ENCODE measurements at regions not wholly inside any gene's neighbourhood (a gene's known extent, or its start where the extent isn't known, plus 50 kb on each side); places are given as distances from the start of the nearest gene placed in this dataset.

DNA sequence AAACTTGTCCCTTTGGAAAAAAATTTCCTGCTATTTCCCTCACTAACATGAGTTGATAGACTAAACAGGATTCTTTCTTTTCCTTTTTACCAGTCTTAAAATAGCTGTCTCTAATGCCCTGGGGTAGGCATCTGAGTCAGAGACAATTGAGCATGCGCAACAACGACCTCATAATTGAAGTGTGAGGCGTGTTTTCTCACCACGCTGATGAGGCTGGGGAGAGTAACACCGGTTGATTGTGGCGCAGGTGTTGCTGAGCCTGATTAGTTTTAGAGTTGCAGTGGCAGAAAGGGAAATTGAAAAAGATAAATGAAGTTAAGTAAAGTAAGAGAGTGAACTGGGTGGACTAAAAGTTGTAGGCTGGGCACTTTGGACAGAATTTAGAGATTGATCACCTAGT lies 213.7 kb downstream of the TLR4 start:
- peak in 1 of 2 donors; percentile 6 for DNase-seq
- Histone ChIP-seq H3K36me3 (ENCODE audit: control insufficient read depth, insufficient read depth, low read length) (no peaks in the 10 kb centered on the region), H3K9me3 (ENCODE audit: control insufficient read depth, insufficient read depth, low read length) (no peaks in the 10 kb centered on the region), H3K4me3 (ENCODE audit: low read length) (no peak overlapping the region), H3K4me1 (ENCODE audit: control insufficient read depth, insufficient read depth, low read length) (no peaks in the 10 kb centered on the region), H3K27me3 (ENCODE audit: control insufficient read depth, insufficient read depth, low read length) (no peaks in the 10 kb centered on the region), H3K27ac (ENCODE audit: low read length) (no peak overlapping the region)
- intact Hi-C loops (cut with micrococcal nuclease): no loop called here
- Mint-ChIP-seq H3K4me1 (no peaks in the 10 kb centered on the region), H3K9me3 (peaks cover 9 to 13% of the 10 kb centered on the region in 2 donors), H3K36me3 (no peaks in the 10 kb centered on the region), H3K27ac (no peak overlapping the region), H3K4me3 (no peak overlapping the region), H3K27me3 (ENCODE audit: low read depth in 2 of 2) (no peaks in the 10 kb centered on the region)
- 42% methylated on average over 6 of the region's 6 CpGs for WGBS (ENCODE audit: insufficient coverage)
- TF ChIP-seq, protein P1, sequence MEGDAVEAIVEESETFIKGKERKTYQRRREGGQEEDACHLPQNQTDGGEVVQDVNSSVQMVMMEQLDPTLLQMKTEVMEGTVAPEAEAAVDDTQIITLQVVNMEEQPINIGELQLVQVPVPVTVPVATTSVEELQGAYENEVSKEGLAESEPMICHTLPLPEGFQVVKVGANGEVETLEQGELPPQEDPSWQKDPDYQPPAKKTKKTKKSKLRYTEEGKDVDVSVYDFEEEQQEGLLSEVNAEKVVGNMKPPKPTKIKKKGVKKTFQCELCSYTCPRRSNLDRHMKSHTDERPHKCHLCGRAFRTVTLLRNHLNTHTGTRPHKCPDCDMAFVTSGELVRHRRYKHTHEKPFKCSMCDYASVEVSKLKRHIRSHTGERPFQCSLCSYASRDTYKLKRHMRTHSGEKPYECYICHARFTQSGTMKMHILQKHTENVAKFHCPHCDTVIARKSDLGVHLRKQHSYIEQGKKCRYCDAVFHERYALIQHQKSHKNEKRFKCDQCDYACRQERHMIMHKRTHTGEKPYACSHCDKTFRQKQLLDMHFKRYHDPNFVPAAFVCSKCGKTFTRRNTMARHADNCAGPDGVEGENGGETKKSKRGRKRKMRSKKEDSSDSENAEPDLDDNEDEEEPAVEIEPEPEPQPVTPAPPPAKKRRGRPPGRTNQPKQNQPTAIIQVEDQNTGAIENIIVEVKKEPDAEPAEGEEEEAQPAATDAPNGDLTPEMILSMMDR (IDR thresholded peaks at IDR 0.05): no peak
- peak in 1 of 3 donors; percentile 70 for ATAC-seq

GRCh38 chr9:117919538-117919937 lies 215.3 kb downstream of the TLR4 start:
- Histone ChIP-seq H3K36me3 (ENCODE audit: control insufficient read depth, insufficient read depth, low read length) (no peaks in the 10 kb centered on the region), H3K9me3 (ENCODE audit: control insufficient read depth, insufficient read depth, low read length) (no peaks in the 10 kb centered on the region), H3K27ac (ENCODE audit: low read length) (no peak overlapping the region), H3K4me3 (ENCODE audit: low read length) (no peak overlapping the region), H3K4me1 (ENCODE audit: control insufficient read depth, insufficient read depth, low read length) (no peaks in the 10 kb centered on the region), H3K27me3 (ENCODE audit: control insufficient read depth, insufficient read depth, low read length) (no peaks in the 10 kb centered on the region)
- DNase-seq (no peak), ATAC-seq (no peak)
- TF ChIP-seq, protein P1 (IDR thresholded peaks at IDR 0.05): no peak
- Mint-ChIP-seq H3K27me3 (ENCODE audit: low read depth in 2 of 2) (no peaks in the 10 kb centered on the region), H3K27ac (no peak overlapping the region), H3K36me3 (no peaks in the 10 kb centered on the region), H3K4me1 (no peaks in the 10 kb centered on the region), H3K9me3 (peaks cover 6 to 9% of the 10 kb centered on the region in 2 donors), H3K4me3 (no peak overlapping the region)
- intact Hi-C loops (cut with micrococcal nuclease): no loop called here
- WGBS (ENCODE audit: insufficient coverage): 78% methylated on average over 3 of the region's 3 CpGs

- peaks cover 0 to 5% of the 10 kb centered on the region in 2 donors for H3K9me3 Mint-ChIP-seq
- Histone ChIP-seq H3K27me3 (ENCODE audit: control insufficient read depth, insufficient read depth, low read length) (no peaks in the 10 kb centered on the region), H3K4me1 (ENCODE audit: control insufficient read depth, insufficient read depth, low read length) (no peaks in the 10 kb centered on the region), H3K36me3 (ENCODE audit: control insufficient read depth, insufficient read depth, low read length) (no peaks in the 10 kb centered on the region), H3K27ac (ENCODE audit: low read length) (no peak overlapping the region), H3K4me3 (ENCODE audit: low read length) (no peak overlapping the region), H3K9me3 (ENCODE audit: control insufficient read depth, insufficient read depth, low read length) (no peaks in the 10 kb centered on the region)
- TF ChIP-seq, protein P1 (IDR thresholded peaks at IDR 0.05): no peak
- DNase-seq (no peak), ATAC-seq (no peak)
- 56% methylated on average over 4 of the region's 5 CpGs for WGBS (ENCODE audit: insufficient coverage)
- no peaks in the 10 kb centered on the region for H3K36me3 Mint-ChIP-seq
- H3K4me3 Mint-ChIP-seq: no peak overlapping the region
- no peak overlapping the region for H3K27ac Mint-ChIP-seq
- H3K4me1 Mint-ChIP-seq: no peaks in the 10 kb centered on the region
- intact Hi-C loops (cut with micrococcal nuclease): no loop called here
- peaks cover 3 to 25% of the 10 kb centered on the region in 2 donors for H3K27me3 Mint-ChIP-seq (ENCODE audit: low read depth in 2 of 2)
These were observed 221.9 kb downstream of the TLR4 start for GRCh38 chr9:117926031-117926658.

GRCh38 chr9:117927354-117927753 lies 223.2 kb downstream of the TLR4 start:
- no peaks in the 10 kb centered on the region for H3K36me3 ChIP-seq (ENCODE audit: control insufficient read depth, insufficient read depth, low read length)
- Mint-ChIP-seq H3K4me1 (no peaks in the 10 kb centered on the region), H3K9me3 (peaks cover 0 to 5% of the 10 kb centered on the region in 2 donors), H3K4me3 (no peak overlapping the region), H3K27me3 (ENCODE audit: low read depth in 2 of 2) (peaks cover 6 to 27% of the 10 kb centered on the region in 2 donors), H3K36me3 (peaks cover under 1% of the 10 kb centered on the region), H3K27ac (no peak overlapping the region)
- 49% methylated on average over 3 of the region's 3 CpGs for WGBS (ENCODE audit: insufficient coverage)
- intact Hi-C loops (cut with micrococcal nuclease): no loop called here
- H3K9me3 ChIP-seq (ENCODE audit: control insufficient read depth, insufficient read depth, low read length): no peaks in the 10 kb centered on the region
- H3K4me3 ChIP-seq (ENCODE audit: low read length): no peak overlapping the region
- DNase-seq (no peak), ATAC-seq (no peak)
- no peaks in the 10 kb centered on the region for H3K27me3 ChIP-seq (ENCODE audit: control insufficient read depth, insufficient read depth, low read length)
- H3K4me1 ChIP-seq (ENCODE audit: control insufficient read depth, insufficient read depth, low read length): no peaks in the 10 kb centered on the region
- H3K27ac ChIP-seq (ENCODE audit: low read length): no peak overlapping the region
- TF ChIP-seq, protein P1 (IDR thresholded peaks at IDR 0.05): no peak

Data from natural killer cell (primary cell).